ENCODE measurements at regions not wholly inside any gene's neighbourhood (a gene's known extent, or its start where the extent isn't known, plus 50 kb on each side); places are given as distances from the start of the nearest gene placed in this dataset.
"Not testable (repeated sequence)": the region's sequence is repeated elsewhere in the genome, so short reads cannot be mapped to it uniquely, and the experiment has no call there.

GRCh38 chr11:87572881-87573280 is 535.1 kb downstream of the TMEM135 start:
- no peak for TF ChIP-seq CTCF (IDR thresholded peaks at IDR 0.05; ENCODE audit: low read depth, low read length, missing control alignments)
- H3K36me3 ChIP-seq (replicated peaks) = no peaks in the 10 kb centered on the region
- in situ Hi-C loops (cut with HindIII; ENCODE audit: low pct_ligation_motif_present, low sequenced_read_pairs) = no loop called here
- DNase-seq = no peak
- no peak overlapping the region for H3K4me3 ChIP-seq (ENCODE audit: low read depth, low read length)
- H3K27me3 ChIP-seq (replicated peaks) = no peaks in the 10 kb centered on the region
- H3K27ac ChIP-seq = no peak overlapping the region

- Histone ChIP-seq H3K36me3 (replicated peaks) (no peaks in the 10 kb centered on the region), H3K27ac (no peak overlapping the region), H3K27me3 (replicated peaks) (no peaks in the 10 kb centered on the region), H3K4me3 (ENCODE audit: low read depth, low read length) (no peak overlapping the region)
- DNase-seq = no peak
- no peak for TF ChIP-seq CTCF (IDR thresholded peaks at IDR 0.05; ENCODE audit: low read depth, low read length, missing control alignments)
- in situ Hi-C loops (cut with HindIII; ENCODE audit: low pct_ligation_motif_present, low sequenced_read_pairs) = no loop called here
Observed at GRCh38 chr11:87560352-87560751, 522.6 kb downstream of the TMEM135 start.

GRCh38 chr11:87559852-87560251 is 522.1 kb downstream of the TMEM135 start:
- H3K27ac ChIP-seq; H3K4me3 ChIP-seq (ENCODE audit: low read depth, low read length); H3K36me3 ChIP-seq (replicated peaks); in situ Hi-C loops (cut with HindIII; ENCODE audit: low pct_ligation_motif_present, low sequenced_read_pairs); DNase-seq; H3K27me3 ChIP-seq (replicated peaks): not testable (repeated sequence)

GRCh38 chr11:87555101-87555500 is 517.4 kb downstream of the TMEM135 start:
- Histone ChIP-seq H3K27ac (no peak overlapping the region), H3K4me3 (ENCODE audit: low read depth, low read length) (no peak overlapping the region), H3K36me3 (replicated peaks) (no peaks in the 10 kb centered on the region), H3K27me3 (replicated peaks) (no peaks in the 10 kb centered on the region)
- TF ChIP-seq CTCF (IDR thresholded peaks at IDR 0.05; ENCODE audit: low read depth, low read length, missing control alignments) = no peak
- in situ Hi-C loops (cut with HindIII; ENCODE audit: low pct_ligation_motif_present, low sequenced_read_pairs) = no loop called here
- no peak for DNase-seq

- in situ Hi-C loops (cut with HindIII; ENCODE audit: low pct_ligation_motif_present, low sequenced_read_pairs) = no loop called here
- H3K36me3 ChIP-seq (replicated peaks) = no peaks in the 10 kb centered on the region
- TF ChIP-seq CTCF (IDR thresholded peaks at IDR 0.05; ENCODE audit: low read depth, low read length, missing control alignments) = no peak
- no peak overlapping the region for H3K27ac ChIP-seq
- no peak overlapping the region for H3K4me3 ChIP-seq (ENCODE audit: low read depth, low read length)
- H3K27me3 ChIP-seq (replicated peaks) = no peaks in the 10 kb centered on the region
- DNase-seq = no peak
Observed at GRCh38 chr11:87548797-87549196, 511.1 kb downstream of the TMEM135 start.

- Histone ChIP-seq H3K27me3 (replicated peaks) (no peaks in the 10 kb centered on the region), H3K4me3 (ENCODE audit: low read depth, low read length) (no peak overlapping the region), H3K36me3 (replicated peaks) (no peaks in the 10 kb centered on the region), H3K27ac (no peak overlapping the region)
- in situ Hi-C loops (cut with HindIII; ENCODE audit: low pct_ligation_motif_present, low sequenced_read_pairs) = no loop called here
- TF ChIP-seq CTCF (IDR thresholded peaks at IDR 0.05; ENCODE audit: low read depth, low read length, missing control alignments) = no peak
- no peak for DNase-seq
Observed at GRCh38 chr11:87545858-87546257, 508.1 kb downstream of the TMEM135 start.
